Stimulated activated CD8-positive, alpha-beta memory T cell treated with anti-CD3 and anti-CD28 coated beads, Interleukin-4, amount 100 ng/mL, for 1 hour (primary cell): ENCODE measurements at regions not wholly inside any gene's neighbourhood (a gene's known extent, or its start where the extent isn't known, plus 50 kb on each side); places are given as distances from the start of the nearest gene placed in this dataset.

ENCODE experiments used
- DNase-seq, 2 donors: peaks; one replicate each; pipeline ENCODE4 v3.0.0-alpha.2; 2020; ENCODE audit warnings: low read depth in 2 of 2, low spot score in 1 of 2

DNA sequence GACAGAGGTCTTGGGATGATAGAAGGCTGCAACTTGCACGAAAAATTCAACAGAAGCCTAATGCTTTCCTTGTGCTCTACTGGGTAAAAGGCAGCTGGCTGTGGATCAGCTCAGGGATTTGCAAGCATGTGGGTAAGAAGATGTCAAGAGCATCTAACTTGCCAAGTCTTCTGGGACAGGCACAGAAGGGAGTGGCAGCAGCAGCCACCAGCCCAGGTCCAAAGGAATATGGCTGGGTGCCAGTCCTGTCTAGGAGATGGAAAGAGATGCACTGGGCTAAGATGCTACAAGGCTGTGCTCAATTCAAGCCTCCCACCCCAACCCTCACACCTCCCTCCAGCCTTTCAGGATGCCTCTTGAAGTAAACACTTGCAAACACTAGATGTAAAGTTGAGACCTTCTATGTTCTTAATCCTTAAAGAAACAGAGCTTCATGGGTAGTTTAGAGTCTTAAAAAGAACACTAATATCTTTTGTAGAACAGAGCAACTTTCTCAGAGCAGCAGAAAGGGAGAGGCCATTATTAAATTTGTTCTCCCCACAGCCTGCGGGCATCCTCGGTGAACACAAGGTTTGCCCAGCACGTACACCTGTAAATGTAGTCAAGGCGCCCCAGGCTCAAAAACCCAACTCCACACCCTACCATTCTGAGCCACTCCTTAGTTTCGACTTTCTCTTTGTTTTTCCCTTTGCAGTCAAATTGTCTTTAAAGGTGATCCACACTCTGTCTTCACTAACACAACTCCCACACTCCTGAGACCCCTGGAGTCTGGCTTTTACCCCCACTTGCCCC, 64.6 kb upstream of the BCAR3 start:
- DNase-seq, result no peak

DNA sequence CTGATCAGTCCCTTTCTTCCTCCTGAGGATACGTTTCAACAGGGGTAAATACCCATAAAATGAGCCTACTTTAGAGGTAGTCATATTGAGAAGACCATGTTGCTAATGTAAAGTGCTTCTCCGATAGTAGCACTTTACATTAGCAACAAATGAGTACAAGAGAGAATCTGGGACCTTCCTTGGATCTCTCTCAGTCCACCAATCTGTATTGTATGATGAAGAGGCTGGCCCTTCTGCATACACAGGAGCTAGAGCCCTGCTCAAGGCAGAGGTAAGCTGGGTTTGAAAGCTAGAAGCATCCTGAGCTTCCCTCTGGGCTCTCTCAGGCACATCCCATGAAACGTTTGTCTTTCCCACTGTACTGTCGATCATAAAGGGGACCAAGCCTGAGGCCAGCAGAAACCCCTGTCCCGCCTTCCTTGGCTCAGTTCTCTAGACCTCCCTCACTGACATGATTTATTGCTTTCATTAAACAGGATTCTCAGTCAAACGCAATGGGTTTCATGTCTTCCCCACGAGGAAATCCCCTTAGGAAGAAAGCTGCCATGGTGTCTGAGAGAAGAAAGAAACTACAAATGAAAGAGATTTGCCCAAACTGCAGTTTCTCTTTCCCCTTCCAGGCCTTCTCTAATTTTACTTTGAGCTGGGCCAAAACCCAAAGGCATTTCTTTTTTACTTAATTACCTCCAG, 62.8 kb upstream of the BCAR3 start:
- no peak for DNase-seq

DNA sequence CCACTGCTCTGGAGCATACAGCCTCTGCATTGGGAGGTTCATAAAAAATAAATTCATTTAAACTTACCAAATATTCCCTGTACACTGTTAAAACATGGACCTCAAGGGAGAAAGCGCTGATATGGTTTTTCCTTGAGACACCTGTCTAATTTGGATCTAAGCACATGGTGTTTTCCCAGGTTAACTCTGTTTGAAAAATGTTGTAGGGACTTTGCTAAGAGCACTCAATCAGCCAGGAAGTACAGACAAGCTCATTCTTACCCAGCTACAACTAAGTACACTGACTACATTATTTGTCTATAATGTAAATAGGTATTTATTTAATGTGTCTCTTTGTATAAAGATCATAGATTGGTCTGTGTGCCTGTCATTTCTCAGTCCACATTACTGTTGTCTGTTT, 61.8 kb upstream of the BCAR3 start:
- DNase-seq, result no peak

- DNase-seq, result no peak
These were observed 59.0 kb upstream of the BCAR3 start for GRCh38 chr1:93740601-93741031.

- DNase-seq, result no peak
These were observed 58.5 kb upstream of the BCAR3 start for GRCh38 chr1:93740157-93740556.

DNA sequence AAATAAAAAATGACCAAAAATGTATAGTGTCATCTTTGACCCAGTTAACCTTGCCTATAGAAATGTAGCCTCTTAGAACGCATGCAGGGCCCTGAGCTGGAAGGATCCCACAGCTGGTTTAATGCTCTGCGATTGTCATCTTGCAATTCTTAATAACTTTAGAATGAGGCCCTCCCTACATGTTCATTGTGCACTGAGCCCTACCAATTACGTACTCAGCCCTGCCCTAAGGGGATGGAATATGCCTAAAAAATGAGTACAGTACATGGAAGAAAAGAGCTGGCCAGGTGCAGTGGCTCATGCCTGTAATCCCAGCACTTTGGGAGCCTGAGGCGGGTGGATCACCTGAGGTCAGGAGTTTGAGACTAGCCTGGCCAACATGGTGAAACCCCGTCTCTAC, 57.8 kb upstream of the BCAR3 start:
- DNase-seq, result no peak

DNA sequence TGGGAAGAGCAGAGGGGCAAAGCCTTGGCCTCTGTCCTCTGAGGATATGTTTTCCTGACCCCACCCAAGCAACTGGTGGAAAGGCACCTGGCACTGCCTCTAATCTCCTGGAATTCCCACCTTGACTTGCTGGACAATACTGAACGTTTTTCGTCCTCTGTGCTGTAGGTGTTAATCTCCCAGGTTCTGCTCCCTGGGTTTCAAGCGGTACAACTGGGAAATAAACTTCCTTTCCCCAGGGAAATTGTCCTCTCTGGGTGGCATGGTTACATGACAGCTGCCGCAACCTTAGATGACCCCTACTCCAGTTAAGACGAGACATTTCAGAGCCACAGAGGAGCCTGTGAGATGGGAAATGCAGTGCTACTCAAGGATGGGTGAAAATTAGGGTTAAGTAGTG, 57.3 kb upstream of the BCAR3 start:
- no peak for DNase-seq

DNA sequence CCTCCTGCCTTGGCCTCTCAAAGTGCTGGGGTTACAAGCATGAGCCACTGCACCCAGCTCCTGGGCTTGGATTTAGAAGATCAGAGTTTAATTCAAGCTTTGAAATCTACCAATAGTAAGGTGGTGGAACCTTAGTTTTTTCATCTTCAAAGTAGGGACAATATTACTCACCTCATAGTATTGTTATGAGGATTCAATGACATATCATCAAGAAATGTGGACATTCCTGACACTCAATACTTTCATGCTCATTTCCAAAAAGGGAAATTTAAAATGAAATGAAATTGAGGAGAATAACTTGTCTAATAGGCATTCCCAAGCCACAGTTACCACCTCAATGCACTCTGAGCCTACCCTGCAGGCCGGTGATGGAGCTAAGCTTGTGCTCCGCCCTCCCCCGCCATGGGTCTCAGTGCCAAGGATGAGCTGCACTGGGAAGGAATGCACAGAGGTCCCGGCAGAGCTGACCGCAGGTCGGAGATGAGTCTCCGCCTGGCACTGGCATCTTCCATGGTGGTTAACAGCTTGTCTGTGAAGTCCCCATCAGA, 56.5 kb upstream of the BCAR3 start:
- no peak for DNase-seq

GRCh38 chr1:93735722-93736121, 54.1 kb upstream of the BCAR3 start:
- DNase-seq, result no peak

DNA sequence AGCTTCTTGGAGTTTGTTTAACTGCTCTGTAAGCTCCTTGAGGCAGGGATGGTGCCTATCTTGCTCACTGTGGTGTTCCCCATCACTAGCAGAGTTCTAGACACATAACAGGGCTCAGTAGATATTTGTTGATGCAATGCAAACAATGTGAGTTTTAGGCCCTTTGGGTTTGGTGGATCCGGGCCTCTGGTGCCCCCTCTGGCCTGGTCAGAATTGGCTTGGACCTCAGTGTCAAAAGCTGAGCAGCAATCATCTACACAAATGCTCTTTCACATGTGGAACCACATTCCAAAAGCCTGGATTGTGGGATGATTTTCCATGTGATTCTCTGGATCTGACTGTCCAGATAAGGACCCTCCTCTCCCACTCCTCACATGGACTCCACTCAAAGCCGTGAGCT, 53.4 kb upstream of the BCAR3 start:
- DNase-seq, result no peak

DNA sequence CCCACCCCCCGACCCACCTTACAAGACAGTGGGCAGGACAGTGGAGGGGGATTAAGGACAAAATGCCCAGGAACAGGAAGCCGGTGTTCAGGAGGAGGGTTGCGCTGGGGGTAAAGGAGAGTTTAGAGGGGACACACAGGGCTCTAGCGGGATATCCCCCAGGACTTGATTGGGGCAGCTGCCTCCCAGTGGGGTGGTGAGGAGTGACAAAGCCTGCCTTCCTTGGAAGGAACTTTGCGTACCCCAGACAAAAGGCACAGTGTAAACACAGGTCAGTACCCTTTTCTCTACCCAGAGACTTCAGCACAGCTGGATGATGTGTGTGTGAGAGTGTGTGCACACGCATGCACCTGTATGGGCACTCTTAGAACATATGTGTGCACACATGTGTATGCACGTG, 51.7 kb upstream of the BCAR3 start:
- no peak for DNase-seq

DNA sequence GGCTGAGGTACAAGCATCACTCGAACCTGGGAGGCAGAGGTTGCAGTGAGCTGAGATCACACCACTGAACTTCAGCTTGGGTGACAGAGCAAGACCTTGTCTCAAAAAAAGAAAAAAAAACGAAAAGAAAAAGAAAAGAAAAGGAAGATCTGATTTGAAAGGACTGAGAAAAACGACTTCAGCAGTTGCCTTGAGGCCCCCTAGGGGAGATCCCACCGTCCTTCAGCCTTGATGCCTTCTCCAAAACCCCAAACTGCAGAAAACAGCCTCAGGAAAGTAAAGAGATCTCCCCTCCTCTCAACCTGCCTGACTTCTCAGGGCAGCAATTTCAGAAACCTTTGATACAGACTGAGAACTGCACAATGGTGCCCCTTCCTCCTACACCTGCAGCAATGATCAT, 50.9 kb upstream of the BCAR3 start:
- no peak for DNase-seq
